Renal cortical epithelial cell (primary cell): ENCODE measurements at regions not wholly inside any gene's neighbourhood (a gene's known extent, or its start where the extent isn't known, plus 50 kb on each side); places are given as distances from the start of the nearest gene placed in this dataset.
"Not testable (repeated sequence)": the region's sequence is repeated elsewhere in the genome, so short reads cannot be mapped to it uniquely, and the experiment has no call there.

Experiments used
- DNase-seq: peaks from one replicate; pipeline ENCODE4 v3.0.0-alpha.2; 2011; ENCODE audit warnings: low read depth

GRCh38 chr4:67332627-67333026 is 212.7 kb downstream of the CENPC start:
- DNase-seq = peak; percentile 11

GRCh38 chr4:67328393-67328792 is 216.9 kb downstream of the CENPC start:
- DNase-seq = no peak

GRCh38 chr4:67328018-67328278 is 217.4 kb downstream of the CENPC start:
- no peak for DNase-seq

- peak; percentile 48 for DNase-seq
Measured at GRCh38 chr4:67327245-67328017, 217.9 kb downstream of the CENPC start.

GRCh38 chr4:67325791-67326190 is 219.5 kb downstream of the CENPC start:
- no peak for DNase-seq

GRCh38 chr4:67320645-67321044 is 224.7 kb downstream of the CENPC start:
- no peak for DNase-seq

GRCh38 chr4:67319607-67320006 is 225.7 kb downstream of the CENPC start:
- not testable (repeated sequence) for DNase-seq

GRCh38 chr4:67300497-67301185 is 244.7 kb downstream of the CENPC start:
- not testable (repeated sequence) for DNase-seq

GRCh38 chr4:67292636-67293035 is 252.7 kb downstream of the CENPC start:
- DNase-seq = no peak

- no peak for DNase-seq
Measured at GRCh38 chr4:67292045-67292444, 253.3 kb downstream of the CENPC start.

GRCh38 chr4:67291644-67292043 is 253.7 kb downstream of the CENPC start:
- no peak for DNase-seq

- DNase-seq = no peak
Measured at GRCh38 chr4:67288964-67289363, 256.3 kb downstream of the CENPC start.

- no peak for DNase-seq
Measured at GRCh38 chr4:67286724-67287123, 258.6 kb downstream of the CENPC start.

GRCh38 chr4:67282749-67283148 is 262.6 kb downstream of the CENPC start:
- DNase-seq = no peak

- DNase-seq = no peak
Measured at GRCh38 chr4:67275179-67275750, 270.0 kb downstream of the CENPC start.

- not testable (repeated sequence) for DNase-seq
Measured at GRCh38 chr4:67274671-67275070, 270.6 kb downstream of the CENPC start.

- DNase-seq = no peak
Measured at GRCh38 chr4:67273666-67274065, 271.6 kb downstream of the CENPC start.

GRCh38 chr4:67261971-67262370 is 283.3 kb downstream of the CENPC start:
- no peak for DNase-seq

- DNase-seq = no peak
Measured at GRCh38 chr4:67256388-67257043, 288.8 kb downstream of the CENPC start.

- DNase-seq = no peak
Measured at GRCh38 chr4:67250131-67250896, 295.0 kb downstream of the CENPC start.

GRCh38 chr4:67236788-67237187 is 308.5 kb downstream of the CENPC start:
- no peak for DNase-seq

- no peak for DNase-seq
Measured at GRCh38 chr4:67236318-67236717, 309.0 kb downstream of the CENPC start.
